Endothelial cell of umbilical vein (primary cell): ENCODE measurements at regions not wholly inside any gene's neighbourhood (a gene's known extent, or its start where the extent isn't known, plus 50 kb on each side); places are given as distances from the start of the nearest gene placed in this dataset.

Source experiments
- BruUV-seq: library from RNA; stranded (reverse); fragments of 400-500 nt; replicated peaks from 2 replicates; lab custom pipeline; 2021; lab: Mats Ljungman, UMichigan
- CTCF ChIA-PET: fragments of 300-600, 350-600 bp; sonication (Branson Sonifier 250); formaldehyde crosslinking; loops from one replicate; lab custom pipeline; 2021; ENCODE audit warnings: antibody characterized with exemption, inconsistent platforms; lab: Charles Lee
- POLR2A ChIA-PET: fragments of 300-600, 350-600 bp; sonication (Branson Sonifier 250); formaldehyde crosslinking; loops from one replicate; lab custom pipeline; 2021; ENCODE audit warnings: antibody characterized with exemption, inconsistent platforms; lab: Charles Lee
- DNase-seq: peaks from one replicate; pipeline ENCODE4 v3.0.0-alpha.2; 2011; ENCODE audit warnings: low read depth, low spot score
- FAIRE-seq: peaks from 2 replicates; lab custom pipeline; 2011; peaks lifted over from hg19 to GRCh38; lab: Jason Lieb, UNC
- H2AFZ ChIP-seq: 2 replicates; pipeline ENCODE4 v1.6.0; 2012; ENCODE audit warnings: low read depth, low read length, control low read depth, inconsistent platforms
- H3K27ac ChIP-seq: 2 replicates; pipeline ENCODE4 v1.5.1; 2011; ENCODE audit warnings: low read depth, mild to moderate bottlenecking, control low read depth, low read length, moderate library complexity; ENCODE audit not compliant: insufficient read depth
- H3K27me3 ChIP-seq, 2 experiments: 2 replicates each; pipeline versions ENCODE4 v1.6.0 to v1.6.1; 2011; ENCODE audit warnings: low read length in 2 of 2, mixed read lengths in 1 of 2; ENCODE audit not compliant: control insufficient read depth in 2 of 2, insufficient read depth in 2 of 2
- H3K36me3 ChIP-seq, 2 experiments: 2 replicates in 1 of 2; 3 replicates in 1 of 2; pipeline ENCODE4 v1.5.1; 2011; ENCODE audit warnings: low read length in 2 of 2, mild to moderate bottlenecking in 1 of 2, moderate library complexity in 1 of 2; ENCODE audit not compliant: control insufficient read depth in 2 of 2, insufficient read depth in 2 of 2; ENCODE audit errors: extremely low read depth in 1 of 2
- H3K4me1 ChIP-seq: 3 replicates; pipeline ENCODE4 v1.5.1; 2011; ENCODE audit warnings: mild to moderate bottlenecking, low read length; ENCODE audit not compliant: control insufficient read depth, insufficient read depth; ENCODE audit errors: extremely low read depth
- H3K4me2 ChIP-seq: 2 replicates; pipeline ENCODE4 v1.6.1; 2011; ENCODE audit warnings: low read length, control low read depth, mixed read lengths; ENCODE audit not compliant: insufficient read depth
- H3K4me3 ChIP-seq, 3 experiments: fragments of 200-600 bp in 1 of 3; sonication (generic), shearing (Covaris generic) in 1 of 3; replicated peaks in 1 of 3; 2 replicates each; pipeline ENCODE4 v1.5.1; 2011 to 2016; ENCODE audit warnings: control low read depth in 3 of 3, low read length in 3 of 3, mild to moderate bottlenecking in 2 of 3, inconsistent platforms in 1 of 3, low read depth in 1 of 3, moderate library complexity in 1 of 3; ENCODE audit not compliant: insufficient read depth in 1 of 3
- H3K79me2 ChIP-seq: 2 replicates; pipeline ENCODE4 v1.6.0; 2012; ENCODE audit warnings: low read length, inconsistent platforms; ENCODE audit not compliant: control insufficient read depth, insufficient read depth
- H3K9ac ChIP-seq: replicated peaks from 2 replicates; pipeline ENCODE3; 2011; ENCODE audit warnings: low read length, control low read depth; ENCODE audit not compliant: insufficient read depth; ENCODE audit errors: extremely low read depth
- H3K9me1 ChIP-seq: replicated peaks from 3 replicates; pipeline ENCODE4 v1.6.0; 2011; ENCODE audit warnings: mild to moderate bottlenecking, low read length; ENCODE audit not compliant: control insufficient read depth, insufficient read depth; ENCODE audit errors: extremely low read depth
- H3K9me3 ChIP-seq: replicated peaks from 2 replicates; pipeline ENCODE4 v1.5.1; 2012; ENCODE audit warnings: low read length, inconsistent platforms; ENCODE audit not compliant: control insufficient read depth, insufficient read depth
- H4K20me1 ChIP-seq: replicated peaks from 2 replicates; pipeline ENCODE3; 2011; ENCODE audit warnings: mild to moderate bottlenecking, low read length; ENCODE audit not compliant: control insufficient read depth, insufficient read depth; ENCODE audit errors: extremely low read depth
- CTCF ChIP-seq, 2 donors: IDR thresholded peaks; 1 replicate in 1 of 2; 2 replicates in 1 of 2; pipeline ENCODE4 v1.5.1; 2011; ENCODE audit warnings: low read length in 2 of 2, mild to moderate bottlenecking in 2 of 2, moderate library complexity in 2 of 2, control low read depth in 1 of 2, inconsistent platforms in 1 of 2, low read depth in 1 of 2; ENCODE audit not compliant: insufficient read depth in 1 of 2; ENCODE audit errors: extremely low read depth in 1 of 2
- EZH2 ChIP-seq: IDR thresholded peaks from 2 replicates; pipeline ENCODE4 v1.6.1; 2012; ENCODE audit warnings: borderline replicate concordance, low read depth, mild to moderate bottlenecking, moderate library complexity, low read length, inconsistent platforms; ENCODE audit not compliant: severe bottlenecking
- FOS ChIP-seq: IDR thresholded peaks from 2 replicates; pipeline ENCODE4 v1.6.1; 2011; ENCODE audit warnings: mild to moderate bottlenecking, low read length, moderate library complexity, borderline replicate concordance; ENCODE audit not compliant: insufficient read depth
- GATA2 ChIP-seq: IDR thresholded peaks from 2 replicates; pipeline ENCODE4 v1.7.0; 2011; ENCODE audit warnings: low read depth, mild to moderate bottlenecking, moderate library complexity, mixed read lengths, low read length; ENCODE audit not compliant: insufficient read length, insufficient read depth
- JUN ChIP-seq: IDR thresholded peaks from 2 replicates; pipeline ENCODE4 v1.6.1; 2011; ENCODE audit warnings: borderline replicate concordance, low read depth; ENCODE audit not compliant: insufficient read length, insufficient read depth
- MAX ChIP-seq: IDR thresholded peaks from 2 replicates; pipeline ENCODE4 v1.6.1; 2011; ENCODE audit not compliant: insufficient read depth, insufficient read length
- MYC ChIP-seq: IDR thresholded peaks from one replicate; pipeline ENCODE4 v1.6.1; 2011; ENCODE audit warnings: mild to moderate bottlenecking, low read depth, low read length
- POLR2A ChIP-seq: IDR thresholded peaks from 2 replicates; pipeline ENCODE4 v1.6.1; 2012; ENCODE audit warnings: low read depth, mild to moderate bottlenecking, control low read depth, low read length
- POLR2AphosphoS5 ChIP-seq: IDR thresholded peaks from 2 replicates; pipeline ENCODE4 v1.6.1; 2012; ENCODE audit warnings: low read depth, mild to moderate bottlenecking, control low read depth, low read length, moderate library complexity; ENCODE audit not compliant: insufficient read depth
- dilution Hi-C: fragments of 300-500 bp; cut with MboI; formaldehyde crosslinking; loops from one replicate; pipeline ENCODE4 v1.15.0; 2019; ENCODE audit warnings: low sequenced_read_pairs; ENCODE audit not compliant: extremely low pct_ligation_motif_present
- intact Hi-C: fragments of 100-400 bp; cut with micrococcal nuclease; formaldehyde crosslinking; loops from one replicate; pipeline ENCODE4 v1.10.0; 2022

- no peak overlapping the region for H3K9ac ChIP-seq
- H2AFZ ChIP-seq = no peak overlapping the region
- FAIRE-seq (no peak), DNase-seq (no peak)
- intact Hi-C loops = no loop called here
- TF ChIP-seq GATA2 (no peak), JUN (no peak), EZH2 (no peak), POLR2AphosphoS5 (no peak), POLR2A (no peak), FOS (no peak), CTCF (IDR thresholded peaks at IDR 0.05; ENCODE audit: extremely low read depth in 1 of 2, insufficient read depth in 1 of 2, low read depth in 1 of 2, low read length in 2 of 2) (no peak), MYC (no peak), MAX (no peak)
- no TSS peak for BruUV-seq
- H3K4me3 ChIP-seq = no peak overlapping the region
- no peaks in the 10 kb centered on the region for H3K4me1 ChIP-seq
- H4K20me1 ChIP-seq = no peaks in the 10 kb centered on the region
- POLR2A ChIA-PET = no interaction called here
- no peak overlapping the region for H3K27ac ChIP-seq
- no peaks in the 10 kb centered on the region for H3K36me3 ChIP-seq
- no peaks in the 10 kb centered on the region for H3K9me3 ChIP-seq
- dilution Hi-C loops = no loop called here
- H3K27me3 ChIP-seq = no peaks in the 10 kb centered on the region
- H3K79me2 ChIP-seq = no peaks in the 10 kb centered on the region
- H3K4me2 ChIP-seq = no peak overlapping the region
- no peaks in the 10 kb centered on the region for H3K9me1 ChIP-seq
- CTCF ChIA-PET = no interaction called here
Measured at GRCh38 chrX:83019258-83019657, 488.8 kb upstream of the POU3F4 start.
